BLaER1 treated with 17β-estradiol and CSF1 and Interleukin-3, amounts not matched to agents 10 nM and 100 nM (cell line): ENCODE measurements at regions not wholly inside any gene's neighbourhood (a gene's known extent, or its start where the extent isn't known, plus 50 kb on each side); places are given as distances from the start of the nearest gene placed in this dataset.
"Not testable (repeated sequence)": the region's sequence is repeated elsewhere in the genome, so short reads cannot be mapped to it uniquely, and the experiment has no call there.

Experiments used
- H3K27ac ChIP-seq, 11 experiments: shearing (Covaris generic); formaldehyde crosslinking; 2 replicates each; pipeline ENCODE4 v1.8.1; 2022
- H3K27me3 ChIP-seq, 11 experiments: shearing (Covaris generic); formaldehyde crosslinking; 2 replicates each; pipeline ENCODE4 v1.8.1; 2022
- H3K36me3 ChIP-seq, 11 experiments: shearing (Covaris generic); formaldehyde crosslinking; 2 replicates each; pipeline ENCODE4 v1.8.1; 2022
- H3K4me1 ChIP-seq, 10 experiments: shearing (Covaris generic); formaldehyde crosslinking; 2 replicates each; pipeline ENCODE4 v1.8.1; 2022
- H3K4me2 ChIP-seq, 11 experiments: shearing (Covaris generic); formaldehyde crosslinking; 2 replicates each; pipeline ENCODE4 v1.8.1; 2022
- H3K4me3 ChIP-seq, 10 experiments: shearing (Covaris generic); formaldehyde crosslinking; 2 replicates each; pipeline ENCODE4 v1.8.1; 2022
- H3K9ac ChIP-seq, 11 experiments: shearing (Covaris generic); formaldehyde crosslinking; 2 replicates each; pipeline ENCODE4 v1.8.1; 2022
- H3K9me3 ChIP-seq, 11 experiments: shearing (Covaris generic); formaldehyde crosslinking; replicated peaks in 1 of 11; 2 replicates each; pipeline ENCODE4 v1.8.1; 2022
- H4K20me1 ChIP-seq, 11 experiments: shearing (Covaris generic); formaldehyde crosslinking; 2 replicates each; pipeline ENCODE4 v1.8.1; 2022

DNA sequence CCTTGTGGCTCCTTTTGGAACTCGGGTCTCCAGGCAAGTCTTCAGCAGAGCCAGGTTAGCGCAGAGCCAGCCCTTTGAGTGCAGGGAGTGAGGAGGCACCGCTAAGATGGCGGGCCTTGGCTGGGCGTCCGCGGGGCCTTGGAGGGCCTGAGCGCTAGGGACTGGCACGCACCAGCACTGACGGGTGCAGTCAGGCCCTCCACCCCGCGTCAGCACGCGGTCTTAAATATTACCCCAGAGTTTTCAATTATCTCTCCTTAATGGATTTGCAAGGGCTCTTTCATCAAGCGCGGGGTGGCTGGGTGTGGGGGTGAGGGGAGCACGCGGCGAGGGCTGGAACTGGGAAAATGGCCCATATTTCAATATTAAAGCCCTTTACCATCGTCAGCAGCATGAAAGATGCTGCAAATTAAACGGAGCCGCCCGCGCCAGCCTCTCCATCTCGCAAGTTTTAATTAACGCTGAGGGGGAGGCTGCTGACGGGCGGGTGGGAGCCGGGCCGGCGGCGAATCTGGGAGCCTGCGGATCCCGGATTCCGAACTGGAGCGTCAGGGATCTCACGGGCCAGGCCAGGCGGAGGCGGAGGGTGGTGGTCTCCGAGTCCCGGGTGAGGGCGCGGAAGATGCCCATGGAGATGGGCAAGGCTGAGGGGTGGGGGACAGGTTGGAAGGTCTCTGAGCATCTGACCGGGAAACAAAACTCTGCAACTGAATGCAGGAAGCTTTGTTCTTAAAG is 1690.4 kb upstream of the DEFB115 start:
- H3K27me3 ChIP-seq, H4K20me1 ChIP-seq, H3K27ac ChIP-seq, H3K4me2 ChIP-seq, H3K36me3 ChIP-seq, H3K9me3 ChIP-seq, H3K4me1 ChIP-seq, H3K4me3 ChIP-seq, H3K9ac ChIP-seq: not testable (repeated sequence)

DNA sequence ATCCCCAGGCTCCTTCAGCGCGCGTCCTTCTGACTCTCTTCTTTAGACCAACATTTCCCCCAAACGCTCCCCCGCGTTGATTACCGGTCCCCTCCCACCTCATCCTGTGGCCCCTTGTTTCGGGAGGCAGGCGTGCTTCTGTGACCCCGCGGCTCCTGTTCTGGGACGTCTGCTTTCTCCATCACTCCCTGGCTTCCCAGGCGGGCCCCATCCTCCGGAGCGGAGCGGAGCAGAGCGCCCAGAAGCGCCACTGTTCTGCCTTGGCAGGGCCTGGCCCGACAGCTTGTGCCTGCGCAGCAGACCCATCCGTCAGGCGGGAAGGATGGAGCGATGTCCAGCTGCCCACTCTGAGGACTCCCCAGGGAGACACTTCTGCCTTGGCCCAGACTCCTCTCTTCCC is 1689.8 kb upstream of the DEFB115 start:
- not testable (repeated sequence) for H3K4me3 ChIP-seq, H4K20me1 ChIP-seq, H3K27me3 ChIP-seq, H3K4me2 ChIP-seq, H3K27ac ChIP-seq, H3K4me1 ChIP-seq, H3K36me3 ChIP-seq, H3K9me3 ChIP-seq, H3K9ac ChIP-seq

DNA sequence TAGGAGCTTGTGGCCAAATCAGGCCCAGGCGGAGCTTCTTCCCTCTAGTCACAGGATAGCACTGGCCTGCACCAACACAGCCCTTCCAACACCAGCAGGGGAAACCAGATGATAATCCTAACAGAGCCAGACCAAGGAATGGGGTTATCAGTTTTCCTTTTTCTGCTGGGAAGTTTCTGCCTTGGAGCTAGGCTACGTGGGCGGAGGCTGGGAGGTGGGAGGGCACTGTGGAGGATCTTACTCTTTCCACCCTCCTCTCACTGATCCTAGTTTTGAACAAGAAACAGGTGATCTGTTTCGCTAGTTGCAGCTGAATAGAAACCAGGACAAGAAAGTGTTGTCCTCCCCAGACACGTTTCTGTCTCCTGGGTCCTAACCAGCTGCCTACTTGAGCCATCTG is 1687.3 kb upstream of the DEFB115 start:
- not testable (repeated sequence) for H3K4me1 ChIP-seq, H3K9ac ChIP-seq, H3K4me2 ChIP-seq, H3K36me3 ChIP-seq, H4K20me1 ChIP-seq, H3K4me3 ChIP-seq, H3K27me3 ChIP-seq, H3K9me3 ChIP-seq, H3K27ac ChIP-seq

DNA sequence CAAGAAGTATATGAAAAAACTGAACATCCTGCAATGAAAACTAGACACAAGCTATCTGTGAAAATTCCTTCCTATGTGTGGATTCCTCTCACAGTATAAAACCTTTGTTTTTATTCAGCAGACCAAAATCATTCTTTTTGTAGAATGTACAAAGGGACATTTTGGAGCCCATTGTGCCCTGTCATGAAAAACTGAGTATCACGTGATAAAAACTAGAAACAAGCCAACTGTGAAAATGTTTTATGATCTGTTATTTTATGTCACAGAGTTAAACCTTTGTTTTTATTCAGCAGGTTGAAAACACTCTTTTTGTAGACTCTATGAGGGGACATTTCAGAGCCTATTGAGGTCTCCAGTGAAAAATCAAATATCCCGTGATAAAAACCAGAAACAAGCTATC is 1667.9 kb upstream of the DEFB115 start:
- H3K27ac ChIP-seq, H3K4me3 ChIP-seq, H4K20me1 ChIP-seq, H3K9me3 ChIP-seq, H3K36me3 ChIP-seq, H3K4me1 ChIP-seq, H3K4me2 ChIP-seq, H3K27me3 ChIP-seq, H3K9ac ChIP-seq: not testable (repeated sequence)

GRCh38 chr20:29604163-29604562 is 1653.3 kb upstream of the DEFB115 start:
- not testable (repeated sequence) for H3K9me3 ChIP-seq, H4K20me1 ChIP-seq, H3K4me2 ChIP-seq, H3K36me3 ChIP-seq, H3K4me1 ChIP-seq, H3K27me3 ChIP-seq, H3K9ac ChIP-seq, H3K4me3 ChIP-seq, H3K27ac ChIP-seq

GRCh38 chr20:29606171-29606570 is 1651.3 kb upstream of the DEFB115 start:
- not testable (repeated sequence) for H3K4me3 ChIP-seq, H3K27me3 ChIP-seq, H3K9ac ChIP-seq, H3K9me3 ChIP-seq, H3K36me3 ChIP-seq, H4K20me1 ChIP-seq, H3K27ac ChIP-seq, H3K4me1 ChIP-seq, H3K4me2 ChIP-seq

DNA sequence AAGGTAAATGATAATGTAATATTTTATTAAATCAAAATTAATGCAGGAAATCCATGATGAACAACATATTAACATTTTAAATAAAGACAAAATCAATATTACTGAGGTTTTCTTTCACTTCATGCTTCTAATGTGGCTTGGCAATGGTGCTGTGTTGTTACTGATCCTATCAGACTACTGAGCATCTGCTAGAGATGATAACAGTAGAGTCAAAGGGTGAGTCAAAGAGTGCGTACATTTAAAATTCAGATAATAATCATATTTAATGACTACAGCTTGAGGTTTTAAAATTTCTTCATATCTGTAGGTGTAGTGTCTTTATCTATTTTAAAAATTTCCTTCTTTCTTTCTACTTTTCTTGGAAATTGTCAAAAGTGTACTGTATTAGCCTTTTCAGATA is 1628.1 kb upstream of the DEFB115 start:
- not testable (repeated sequence) for H3K9me3 ChIP-seq, H3K4me3 ChIP-seq, H3K27ac ChIP-seq, H4K20me1 ChIP-seq, H3K36me3 ChIP-seq, H3K4me2 ChIP-seq, H3K9ac ChIP-seq, H3K4me1 ChIP-seq, H3K27me3 ChIP-seq
